Mucosa of stomach (tissue), 1 donor: ENCODE measurements at regions not wholly inside any gene's neighbourhood (a gene's known extent, or its start where the extent isn't known, plus 50 kb on each side); places are given as distances from the start of the nearest gene placed in this dataset.

Experiments
- H3K27me3 ChIP-seq: one replicate; pipeline ENCODE4 v1.7.0; 2013; ENCODE audit warnings: mild to moderate bottlenecking, low read length; ENCODE audit not compliant: control insufficient read depth, insufficient read depth
- H3K36me3 ChIP-seq: one replicate; pipeline ENCODE4 v1.7.0; 2013; ENCODE audit warnings: low read length; ENCODE audit not compliant: control insufficient read depth, insufficient read depth
- H3K4me1 ChIP-seq: one replicate; pipeline ENCODE4 v1.7.0; 2013; ENCODE audit warnings: mild to moderate bottlenecking, low read length; ENCODE audit not compliant: control insufficient read depth, insufficient read depth
- H3K4me3 ChIP-seq: one replicate; pipeline ENCODE4 v1.7.0; 2013; ENCODE audit warnings: low read length
- H3K9ac ChIP-seq: one replicate; pipeline ENCODE4 v1.7.0; 2013; ENCODE audit warnings: mild to moderate bottlenecking, low read length, moderate library complexity
- H3K9me3 ChIP-seq: one replicate; pipeline ENCODE4 v1.7.0; 2013; ENCODE audit warnings: mild to moderate bottlenecking, low read length, moderate library complexity; ENCODE audit not compliant: control insufficient read depth
- donor health status: Pancreatic carcinoma.

DNA sequence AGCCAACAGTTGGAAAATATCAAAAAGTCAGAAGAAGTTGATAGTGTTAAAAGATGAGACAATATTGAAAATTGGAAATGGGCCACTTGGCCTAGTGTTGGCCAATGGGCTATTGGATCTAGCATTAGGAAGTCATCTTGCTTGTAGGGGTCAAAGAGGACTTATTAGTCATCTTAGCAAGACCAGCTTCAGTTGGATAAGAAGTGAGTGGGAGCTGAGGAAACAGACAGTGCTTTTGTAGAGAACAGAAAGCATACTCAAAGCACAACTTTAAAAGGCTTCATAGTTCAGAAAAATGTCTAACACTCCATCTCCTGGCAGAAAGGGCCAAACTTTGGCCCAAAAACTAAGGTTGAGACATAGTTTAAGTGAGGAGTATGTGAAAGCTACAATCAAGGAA, 139.9 kb upstream of the PKN2 start:
- no peak overlapping the region for H3K4me3 ChIP-seq
- no peaks in the 10 kb centered on the region for H3K9me3 ChIP-seq
- no peaks in the 10 kb centered on the region for H3K4me1 ChIP-seq
- no peak overlapping the region for H3K9ac ChIP-seq
- H3K36me3 ChIP-seq = no peaks in the 10 kb centered on the region
- no peaks in the 10 kb centered on the region for H3K27me3 ChIP-seq

DNA sequence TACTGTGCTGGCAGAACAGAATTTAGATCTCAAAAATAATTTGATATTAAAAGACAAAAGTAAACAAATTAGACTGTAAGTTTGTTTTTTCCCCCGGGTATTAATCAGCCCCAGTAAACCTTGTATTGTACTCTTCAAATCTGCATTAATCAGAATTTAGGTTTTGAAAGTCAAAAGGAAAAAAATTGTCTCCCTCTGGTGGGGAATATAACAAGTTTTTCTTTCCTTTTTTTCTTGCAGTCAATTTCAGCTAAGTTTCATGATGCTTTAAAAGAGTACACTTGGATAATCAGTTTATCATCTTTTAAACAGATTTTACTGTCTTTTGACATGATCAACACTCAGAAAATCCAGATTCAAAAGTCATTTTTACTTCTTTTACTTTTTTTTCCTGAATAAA, 134.5 kb upstream of the PKN2 start:
- no peaks in the 10 kb centered on the region for H3K4me1 ChIP-seq
- no peak overlapping the region for H3K4me3 ChIP-seq
- H3K36me3 ChIP-seq = no peaks in the 10 kb centered on the region
- no peaks in the 10 kb centered on the region for H3K9me3 ChIP-seq
- H3K9ac ChIP-seq = no peak overlapping the region
- H3K27me3 ChIP-seq = no peaks in the 10 kb centered on the region

DNA sequence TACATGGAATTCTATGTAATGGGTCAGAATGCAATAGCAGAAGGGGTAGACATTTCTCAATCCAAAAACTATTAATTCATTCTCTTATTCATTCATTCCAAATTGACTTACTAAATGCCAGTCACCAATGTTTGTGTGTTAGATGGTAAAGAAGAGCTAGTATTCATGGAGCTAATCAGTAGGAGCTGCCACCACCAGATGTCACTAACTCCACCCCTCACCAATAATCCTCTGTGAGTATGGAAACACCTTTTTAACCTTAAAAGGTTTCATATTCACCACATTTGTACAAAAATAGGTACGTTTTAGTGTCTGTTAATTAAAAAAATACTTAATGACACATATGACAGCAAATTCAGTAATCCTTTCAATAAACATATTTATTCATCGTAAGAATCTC, 131.8 kb upstream of the PKN2 start:
- Histone ChIP-seq H3K36me3 (no peaks in the 10 kb centered on the region), H3K4me1 (no peaks in the 10 kb centered on the region), H3K9me3 (no peaks in the 10 kb centered on the region), H3K4me3 (no peak overlapping the region), H3K9ac (no peak overlapping the region), H3K27me3 (no peaks in the 10 kb centered on the region)

DNA sequence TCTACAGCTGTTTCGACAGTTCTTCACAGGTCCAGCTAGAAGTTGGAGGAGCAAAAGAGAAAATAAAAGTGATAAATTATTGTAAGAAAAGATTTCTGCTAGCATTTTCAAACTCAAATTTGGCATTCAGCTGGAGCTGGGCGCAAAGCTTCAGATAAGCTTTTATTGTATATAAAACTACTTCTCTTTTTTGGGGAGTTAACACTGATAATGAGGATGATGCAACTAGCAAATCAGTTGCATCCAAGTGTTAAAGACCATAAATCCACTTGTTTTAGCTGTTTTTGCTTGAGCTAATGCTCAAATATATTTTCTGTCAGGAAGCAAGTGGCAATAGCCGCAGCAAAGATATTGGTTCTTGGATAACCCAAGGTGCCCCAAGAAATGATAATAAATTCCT, 127.1 kb upstream of the PKN2 start:
- Histone ChIP-seq H3K36me3 (no peaks in the 10 kb centered on the region), H3K9me3 (no peaks in the 10 kb centered on the region), H3K4me3 (no peak overlapping the region), H3K4me1 (no peaks in the 10 kb centered on the region), H3K9ac (no peak overlapping the region), H3K27me3 (no peaks in the 10 kb centered on the region)

DNA sequence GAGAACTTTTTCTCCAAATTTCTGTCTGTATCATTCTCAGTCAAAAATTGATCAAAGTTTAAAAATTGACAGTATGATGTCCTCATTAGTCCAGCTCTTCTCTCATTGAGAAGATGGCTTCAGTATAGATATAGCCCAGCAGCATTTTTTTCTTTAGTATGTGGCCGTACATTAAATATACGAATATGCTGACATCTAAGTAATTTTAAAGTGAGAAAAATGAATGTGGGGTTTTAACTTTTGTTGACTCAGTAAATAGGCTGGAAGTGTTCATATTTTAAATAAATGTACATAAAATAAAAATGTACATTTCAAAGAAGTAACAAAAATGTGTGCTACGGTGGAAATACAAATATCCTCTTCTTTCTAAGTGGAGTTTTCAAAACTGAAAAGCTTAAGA, 123.5 kb upstream of the PKN2 start:
- no peaks in the 10 kb centered on the region for H3K27me3 ChIP-seq
- no peaks in the 10 kb centered on the region for H3K36me3 ChIP-seq
- H3K4me1 ChIP-seq = no peaks in the 10 kb centered on the region
- H3K4me3 ChIP-seq = no peak overlapping the region
- H3K9ac ChIP-seq = no peak overlapping the region
- H3K9me3 ChIP-seq = no peaks in the 10 kb centered on the region

DNA sequence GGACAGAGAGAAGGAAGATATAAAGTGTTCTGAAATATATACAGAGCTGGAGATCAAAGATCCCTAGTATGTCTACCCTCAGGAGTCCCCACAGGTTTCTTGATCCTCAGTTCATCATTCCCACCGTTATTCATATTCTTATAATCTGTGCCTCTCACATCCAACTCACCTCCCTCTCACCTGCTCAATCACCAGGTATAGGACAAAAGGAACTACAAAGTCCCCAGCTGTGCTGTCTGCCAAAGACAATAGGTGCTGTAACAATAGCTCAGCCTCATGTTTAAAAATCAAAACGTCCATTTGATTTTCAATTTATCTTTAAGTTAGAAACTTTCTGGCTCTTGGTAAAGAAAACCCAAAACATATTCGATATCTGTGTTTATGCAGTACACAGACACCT, 121.1 kb upstream of the PKN2 start:
- H3K36me3 ChIP-seq = no peaks in the 10 kb centered on the region
- H3K27me3 ChIP-seq = no peaks in the 10 kb centered on the region
- H3K9me3 ChIP-seq = no peaks in the 10 kb centered on the region
- no peaks in the 10 kb centered on the region for H3K4me1 ChIP-seq
- no peak overlapping the region for H3K4me3 ChIP-seq
- H3K9ac ChIP-seq = no peak overlapping the region

DNA sequence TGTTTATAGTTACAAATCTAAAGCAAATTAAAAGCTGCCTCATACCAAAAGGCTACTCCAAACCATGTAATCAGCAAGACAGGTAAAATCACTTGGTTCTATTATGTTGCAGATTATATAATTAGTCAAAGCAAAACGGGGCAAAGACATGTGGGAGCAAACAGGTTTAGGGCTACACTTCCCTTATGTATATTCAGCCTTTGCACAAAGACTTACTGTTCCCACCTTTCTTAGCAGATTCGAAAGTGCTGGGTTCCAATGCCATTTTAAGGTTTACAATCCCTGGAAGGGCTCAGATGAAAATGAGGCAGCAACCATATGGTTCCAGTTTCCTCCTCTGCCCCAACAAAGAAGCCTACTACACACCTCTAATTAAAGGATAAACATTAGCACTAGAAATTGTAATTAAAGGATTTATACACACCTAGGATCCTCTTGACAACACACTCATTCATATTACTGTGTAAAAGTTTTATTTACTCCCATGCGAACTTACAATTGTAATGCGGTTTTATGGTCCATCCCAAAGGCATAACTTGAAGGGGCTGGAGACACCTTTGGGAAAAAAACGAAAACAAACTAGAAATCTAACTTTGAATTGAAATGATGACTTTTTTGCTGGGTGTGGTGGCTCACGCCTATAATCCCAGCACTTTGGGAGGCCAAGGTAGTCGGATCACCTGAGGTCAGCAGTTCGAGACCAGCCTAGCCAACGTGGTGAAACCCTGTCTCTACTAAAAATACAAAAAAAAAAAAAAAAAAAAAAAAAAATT, 117.3 kb upstream of the PKN2 start:
- Histone ChIP-seq H3K9me3 (no peaks in the 10 kb centered on the region), H3K36me3 (no peaks in the 10 kb centered on the region), H3K4me3 (no peak overlapping the region), H3K27me3 (no peaks in the 10 kb centered on the region), H3K9ac (no peak overlapping the region), H3K4me1 (no peaks in the 10 kb centered on the region)

DNA sequence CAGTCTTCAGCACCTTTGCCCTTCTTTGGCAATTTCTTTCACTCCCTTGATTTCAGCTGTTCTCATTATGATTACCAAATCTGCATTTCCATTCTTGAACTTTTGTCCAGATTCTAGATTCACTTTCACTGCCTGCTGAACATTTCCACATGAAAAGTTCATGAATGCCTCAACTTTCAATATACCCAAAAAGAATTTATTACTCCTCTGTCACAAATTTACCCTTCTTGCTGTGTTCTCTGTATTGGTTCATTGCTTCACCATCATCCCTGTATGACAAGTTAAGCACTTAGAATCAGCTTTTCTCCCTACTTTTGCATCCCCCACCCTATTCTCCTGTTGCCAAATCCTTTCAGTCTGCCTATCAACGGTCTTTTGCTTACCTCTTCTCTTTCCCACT, 112.6 kb upstream of the PKN2 start:
- H3K36me3 ChIP-seq = no peaks in the 10 kb centered on the region
- H3K27me3 ChIP-seq = no peaks in the 10 kb centered on the region
- no peak overlapping the region for H3K4me3 ChIP-seq
- H3K9ac ChIP-seq = no peak overlapping the region
- H3K9me3 ChIP-seq = no peaks in the 10 kb centered on the region
- no peaks in the 10 kb centered on the region for H3K4me1 ChIP-seq

DNA sequence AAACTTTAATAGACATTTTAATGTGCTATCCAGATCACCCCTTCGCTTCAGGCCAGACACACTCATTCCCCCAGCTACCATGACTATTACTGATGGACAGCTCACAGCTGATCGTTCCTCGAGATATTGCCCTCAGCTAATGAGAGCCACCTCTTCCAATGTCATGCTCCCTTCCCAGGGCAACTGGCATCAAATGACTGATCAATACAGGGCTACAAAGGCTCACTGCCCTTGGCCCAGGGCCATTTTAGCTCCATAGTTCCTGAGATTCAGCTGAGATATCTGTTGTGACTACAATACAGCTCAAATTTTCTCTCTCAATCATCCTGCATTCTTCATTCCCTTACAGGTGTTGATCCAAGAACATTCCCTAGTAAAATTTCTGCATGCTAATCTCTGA, 104.5 kb upstream of the PKN2 start:
- Histone ChIP-seq H3K9ac (no peak overlapping the region), H3K36me3 (no peaks in the 10 kb centered on the region), H3K9me3 (no peaks in the 10 kb centered on the region), H3K27me3 (no peaks in the 10 kb centered on the region), H3K4me1 (no peaks in the 10 kb centered on the region), H3K4me3 (no peak overlapping the region)

DNA sequence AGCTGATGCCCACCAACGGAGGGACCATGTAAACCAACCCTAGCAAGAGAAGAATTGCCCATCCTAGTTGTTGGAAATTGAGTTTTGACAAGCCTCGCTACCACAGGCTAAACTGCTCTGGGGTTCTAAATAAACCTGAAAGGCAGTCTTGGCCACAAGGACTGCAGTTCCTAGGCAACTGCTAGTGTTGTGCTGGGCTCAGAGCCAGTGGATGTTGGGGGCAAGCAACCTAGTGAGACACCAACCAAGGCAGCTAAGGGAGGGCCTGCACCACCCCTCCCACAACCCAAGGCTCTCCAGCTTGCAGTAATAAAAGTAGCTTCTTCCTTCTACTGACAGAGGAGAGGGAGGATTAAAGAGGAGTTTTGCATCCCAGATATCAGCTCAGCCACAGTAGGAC, 102.4 kb upstream of the PKN2 start:
- Histone ChIP-seq H3K27me3 (no peaks in the 10 kb centered on the region), H3K4me3 (no peak overlapping the region), H3K9me3 (no peaks in the 10 kb centered on the region), H3K4me1 (no peaks in the 10 kb centered on the region), H3K9ac (no peak overlapping the region), H3K36me3 (no peaks in the 10 kb centered on the region)

DNA sequence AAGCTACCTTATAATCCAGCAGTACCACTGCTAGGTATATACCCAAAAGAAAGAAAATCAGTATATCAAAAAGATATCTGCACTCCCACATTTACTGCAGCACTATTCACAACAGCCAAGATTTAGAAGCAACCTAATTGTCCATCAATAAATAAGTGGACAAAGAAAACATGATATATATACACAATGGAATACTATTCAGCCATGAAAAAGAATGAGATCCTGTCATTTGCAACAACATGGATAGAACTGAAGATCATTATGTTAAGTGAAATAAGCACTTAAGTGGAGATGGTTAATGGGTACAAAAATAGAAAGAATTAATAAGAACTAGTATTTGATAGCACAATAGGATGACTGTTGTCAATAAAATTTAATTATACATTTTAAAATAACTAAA, 90.7 kb upstream of the PKN2 start:
- H3K4me3 ChIP-seq = no peak overlapping the region
- H3K9me3 ChIP-seq = no peaks in the 10 kb centered on the region
- no peak overlapping the region for H3K9ac ChIP-seq
- H3K4me1 ChIP-seq = no peaks in the 10 kb centered on the region
- no peaks in the 10 kb centered on the region for H3K36me3 ChIP-seq
- no peaks in the 10 kb centered on the region for H3K27me3 ChIP-seq

DNA sequence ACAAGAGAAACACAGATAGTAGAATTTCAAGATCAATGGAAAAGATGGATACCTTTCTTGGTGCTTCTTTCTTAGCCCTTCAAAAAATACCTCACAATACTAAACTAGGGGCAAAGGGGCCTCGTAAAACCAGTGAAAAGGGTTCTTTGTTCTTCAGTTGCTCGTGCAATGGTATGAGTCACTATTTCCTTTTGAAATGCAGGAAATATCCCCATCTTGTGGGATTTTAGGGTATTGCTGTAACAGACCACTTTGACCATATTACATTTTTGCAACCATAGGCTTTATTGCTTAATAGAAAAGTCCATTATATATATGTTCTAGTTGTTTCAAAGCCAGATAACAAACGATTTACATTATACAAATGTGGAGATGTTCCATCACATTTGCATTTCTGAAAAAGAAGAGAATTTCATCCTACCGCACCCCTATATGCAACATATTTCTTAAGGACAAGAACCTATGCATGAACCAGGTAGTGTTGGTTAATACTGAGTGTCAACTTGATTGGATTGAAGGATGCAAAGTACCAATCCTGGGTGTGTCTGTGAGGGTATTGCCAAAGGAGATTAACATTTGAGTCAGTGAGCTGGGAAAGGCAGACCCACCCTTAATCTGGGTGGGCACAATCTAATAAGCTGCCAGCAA, 88.6 kb upstream of the PKN2 start:
- Histone ChIP-seq H3K4me3 (no peak overlapping the region), H3K4me1 (no peaks in the 10 kb centered on the region), H3K9me3 (no peaks in the 10 kb centered on the region), H3K36me3 (no peaks in the 10 kb centered on the region), H3K9ac (no peak overlapping the region), H3K27me3 (no peaks in the 10 kb centered on the region)
